ENCODE measurements at regions not wholly inside any gene's neighbourhood (a gene's known extent, or its start where the extent isn't known, plus 50 kb on each side); places are given as distances from the start of the nearest gene placed in this dataset.

- Histone ChIP-seq H3F3A (ENCODE audit: insufficient read depth, low read length, poor library complexity, severe bottlenecking) (no peaks in the 10 kb centered on the region), H3K9me3 (ENCODE audit: low read length) (no peaks in the 10 kb centered on the region), H3K9ac (ENCODE audit: low read length) (no peak overlapping the region), H3K27ac (ENCODE audit: low read length) (no peak overlapping the region), H3K27me3 (ENCODE audit: insufficient read depth, low read depth, low read length) (no peaks in the 10 kb centered on the region), H2AFZ (ENCODE audit: low read depth, low read length) (no peak overlapping the region), H3K36me3 (ENCODE audit: insufficient read depth, low read length) (no peaks in the 10 kb centered on the region), H3K9me2 (ENCODE audit: insufficient read depth, low read length) (no peaks in the 10 kb centered on the region), H3K4me2 (ENCODE audit: low read length) (no peak overlapping the region), H4K20me1 (ENCODE audit: insufficient read depth) (no peaks in the 10 kb centered on the region), H3K79me2 (replicated peaks; ENCODE audit: insufficient read depth, low read length) (no peaks in the 10 kb centered on the region), H3K4me3 (ENCODE audit: low read length) (no peak overlapping the region)
- no peak for TF ChIP-seq RAD21 (conservative IDR thresholded peaks at IDR 0.05)
- TF ChIP-seq EP300 (conservative IDR thresholded peaks at IDR 0.05; ENCODE audit: poor library complexity, severe bottlenecking), result peak; percentile 31
- TF ChIP-seq TAF1 (IDR thresholded peaks at IDR 0.05; ENCODE audit: low read depth), result no peak
- peak; percentile 82 for TF ChIP-seq POLR2AphosphoS5 (IDR thresholded peaks at IDR 0.05)
Measured at GRCh38 chr5:74098941-74099340, 472.9 kb downstream of the ARHGEF28 start.

GRCh38 chr5:74098456-74098855, 472.5 kb downstream of the ARHGEF28 start:
- Histone ChIP-seq H2AFZ (ENCODE audit: low read depth, low read length) (no peak overlapping the region), H3K9me3 (ENCODE audit: low read length) (no peaks in the 10 kb centered on the region), H3K27ac (ENCODE audit: low read length) (no peak overlapping the region), H3F3A (ENCODE audit: insufficient read depth, low read length, poor library complexity, severe bottlenecking) (no peaks in the 10 kb centered on the region), H3K79me2 (replicated peaks; ENCODE audit: insufficient read depth, low read length) (no peaks in the 10 kb centered on the region), H3K4me3 (ENCODE audit: low read length) (no peak overlapping the region), H4K20me1 (ENCODE audit: insufficient read depth) (no peaks in the 10 kb centered on the region), H3K9me2 (ENCODE audit: insufficient read depth, low read length) (no peaks in the 10 kb centered on the region), H3K4me2 (ENCODE audit: low read length) (no peak overlapping the region), H3K36me3 (ENCODE audit: insufficient read depth, low read length) (no peaks in the 10 kb centered on the region), H3K27me3 (ENCODE audit: insufficient read depth, low read depth, low read length) (no peaks in the 10 kb centered on the region), H3K9ac (ENCODE audit: low read length) (no peak overlapping the region)
- TF ChIP-seq RAD21 (conservative IDR thresholded peaks at IDR 0.05) (no peak), MXI1 (conservative IDR thresholded peaks at IDR 0.05; ENCODE audit: poor library complexity, severe bottlenecking) (no peak), SMC3 (conservative IDR thresholded peaks at IDR 0.05; ENCODE audit: poor library complexity) (no peak), REST (IDR thresholded peaks at IDR 0.05; ENCODE audit: borderline replicate concordance) (no peak), POLR2AphosphoS5 (IDR thresholded peaks at IDR 0.05) (no peak), EP300 (conservative IDR thresholded peaks at IDR 0.05; ENCODE audit: poor library complexity, severe bottlenecking) (no peak), TAF1 (IDR thresholded peaks at IDR 0.05; ENCODE audit: low read depth) (no peak), CTCF (IDR thresholded peaks at IDR 0.05; ENCODE audit: poor library complexity, severe bottlenecking) (no peak), EZH2 (IDR thresholded peaks at IDR 0.05; ENCODE audit: borderline replicate concordance, insufficient read depth, low read length, poor library complexity, severe bottlenecking) (no peak)

GRCh38 chr5:74096325-74096724, 470.3 kb downstream of the ARHGEF28 start:
- Histone ChIP-seq H2AFZ (ENCODE audit: low read depth, low read length) (no peak overlapping the region), H3K79me2 (replicated peaks; ENCODE audit: insufficient read depth, low read length) (no peaks in the 10 kb centered on the region), H3K27me3 (ENCODE audit: insufficient read depth, low read depth, low read length) (no peaks in the 10 kb centered on the region), H3F3A (ENCODE audit: insufficient read depth, low read length, poor library complexity, severe bottlenecking) (no peaks in the 10 kb centered on the region), H3K9ac (ENCODE audit: low read length) (no peak overlapping the region), H3K4me2 (ENCODE audit: low read length) (no peak overlapping the region), H3K9me3 (ENCODE audit: low read length) (no peaks in the 10 kb centered on the region), H3K4me3 (ENCODE audit: low read length) (no peak overlapping the region), H3K27ac (ENCODE audit: low read length) (no peak overlapping the region), H4K20me1 (ENCODE audit: insufficient read depth) (no peaks in the 10 kb centered on the region), H3K36me3 (ENCODE audit: insufficient read depth, low read length) (no peaks in the 10 kb centered on the region), H3K9me2 (ENCODE audit: insufficient read depth, low read length) (no peaks in the 10 kb centered on the region)
- TF ChIP-seq EP300 (conservative IDR thresholded peaks at IDR 0.05; ENCODE audit: poor library complexity, severe bottlenecking) (no peak), EZH2 (IDR thresholded peaks at IDR 0.05; ENCODE audit: borderline replicate concordance, insufficient read depth, low read length, poor library complexity, severe bottlenecking) (no peak), REST (IDR thresholded peaks at IDR 0.05; ENCODE audit: borderline replicate concordance) (no peak), TAF1 (IDR thresholded peaks at IDR 0.05; ENCODE audit: low read depth) (no peak), CTCF (IDR thresholded peaks at IDR 0.05; ENCODE audit: poor library complexity, severe bottlenecking) (no peak), POLR2AphosphoS5 (IDR thresholded peaks at IDR 0.05) (no peak), RAD21 (conservative IDR thresholded peaks at IDR 0.05) (no peak), MXI1 (conservative IDR thresholded peaks at IDR 0.05; ENCODE audit: poor library complexity, severe bottlenecking) (no peak), SMC3 (conservative IDR thresholded peaks at IDR 0.05; ENCODE audit: poor library complexity) (no peak)
